Esophagus muscularis mucosa (tissue), 4 donors: ENCODE measurements at regions not wholly inside any gene's neighbourhood (a gene's known extent, or its start where the extent isn't known, plus 50 kb on each side); places are given as distances from the start of the nearest gene placed in this dataset.

ENCODE experiments used
- DNase-seq: peaks from one replicate; pipeline ENCODE4 v3.0.0-alpha.2; 2017; ENCODE audit errors: extremely low spot score
- H3K27ac ChIP-seq, 4 donors: fragments of 200-600 bp; sonication (generic); replicated peaks in 1 of 4; 1 replicate in 3 of 4; 2 replicates in 1 of 4; pipeline ENCODE4 v1.5.1; 2016 to 2019; ENCODE audit warnings: mild to moderate bottlenecking in 1 of 4
- H3K27me3 ChIP-seq, 4 donors: fragments of 200-600 bp; sonication (generic); one replicate each; pipeline versions ENCODE4 v1.5.1 to v1.6.0; 2016 to 2019
- H3K36me3 ChIP-seq, 4 donors: fragments of 200-600 bp; sonication (generic); one replicate each; pipeline ENCODE4 v1.5.1; 2016 to 2019
- H3K4me1 ChIP-seq, 4 donors: fragments of 200-600 bp; sonication (generic); one replicate each; pipeline ENCODE4 v1.5.1; 2016 to 2019
- H3K4me3 ChIP-seq, 4 donors: fragments of 200-600 bp; sonication (generic); 1 replicate in 2 of 4; 2 replicates in 2 of 4; pipeline ENCODE4 v1.5.1; 2016 to 2019; ENCODE audit warnings: mild to moderate bottlenecking in 4 of 4, moderate library complexity in 1 of 4
- H3K9me3 ChIP-seq, 4 donors: fragments of 200-600 bp; sonication (generic); 1 replicate in 3 of 4; 2 replicates in 1 of 4; pipeline ENCODE4 v1.5.1; 2016 to 2019
- CTCF ChIP-seq, 3 experiments: fragments of 200-600 bp in 2 of 3; fragments of 450-650 bp in 1 of 3; sonication (generic) in 2 of 3; IDR thresholded peaks; one replicate each; pipeline ENCODE4 v1.5.1; 2017 to 2019; ENCODE audit warnings: antibody characterized with exemption in 3 of 3, mild to moderate bottlenecking in 2 of 3, moderate library complexity in 1 of 3
- EP300 ChIP-seq: sonication (generic); formaldehyde crosslinking; IDR thresholded peaks from one replicate; pipeline ENCODE4 v1.6.1; 2017; ENCODE audit warnings: antibody characterized with exemption
- POLR2A ChIP-seq: fragments of 450-650 bp; IDR thresholded peaks from one replicate; pipeline ENCODE4 v1.6.1; 2017; ENCODE audit warnings: antibody characterized with exemption, moderate library complexity, mild to moderate bottlenecking, low read depth
- POLR2AphosphoS5 ChIP-seq, 2 donors: sonication (generic); formaldehyde crosslinking; IDR thresholded peaks; one replicate each; pipeline ENCODE4 v1.6.1; 2017; ENCODE audit warnings: antibody characterized with exemption in 2 of 2
- WGBS: methylation state at CpG from one replicate; pipeline ENCODE4 v1.1.5; 2018; 5-methylcytosine and 5-hydroxymethylcytosine counted together
- intact Hi-C: fragments of 100-400 bp; cut with DNase I; formaldehyde crosslinking; loops from one replicate; pipeline ENCODE4 v1.15.1; 2023

- intact Hi-C loops, result no loop called here
Observed at GRCh38 chr3:168998792-168999191, 664.7 kb downstream of the MECOM start.

GRCh38 chr3:168997488-168997887 is 666.0 kb downstream of the MECOM start:
- Histone ChIP-seq H3K27me3 (no peaks in the 10 kb centered on the region), H3K4me3 (no peak overlapping the region), H3K27ac (no peak overlapping the region), H3K9me3 (no peaks in the 10 kb centered on the region), H3K4me1 (no peaks in the 10 kb centered on the region), H3K36me3 (no peaks in the 10 kb centered on the region)
- no peak for DNase-seq
- no peak for TF ChIP-seq EP300
- TF ChIP-seq CTCF (IDR thresholded peaks at IDR 0.05), result no peak
- no peak for TF ChIP-seq POLR2A
- no peak for TF ChIP-seq POLR2AphosphoS5 (IDR thresholded peaks at IDR 0.05)
- intact Hi-C loops, result no loop called here

More at GRCh38 chr3:168998792-168999191, 664.7 kb downstream of the MECOM start:
- no peak for DNase-seq
- no peaks in the 10 kb centered on the region for H3K9me3 ChIP-seq
- no peaks in the 10 kb centered on the region for H3K4me1 ChIP-seq
- TF ChIP-seq POLR2AphosphoS5 (IDR thresholded peaks at IDR 0.05) (no peak), CTCF (IDR thresholded peaks at IDR 0.05) (no peak)
- no peaks in the 10 kb centered on the region for H3K36me3 ChIP-seq
- no peak overlapping the region for H3K27ac ChIP-seq
- WGBS, result 92% methylated on average over 3 of the region's 3 CpGs
- no peak overlapping the region for H3K4me3 ChIP-seq
- no peaks in the 10 kb centered on the region for H3K27me3 ChIP-seq

GRCh38 chr3:168996622-168997021 is 666.9 kb downstream of the MECOM start:
- Histone ChIP-seq H3K27me3 (no peaks in the 10 kb centered on the region), H3K4me3 (no peak overlapping the region), H3K27ac (no peak overlapping the region), H3K9me3 (no peaks in the 10 kb centered on the region), H3K36me3 (no peaks in the 10 kb centered on the region), H3K4me1 (no peaks in the 10 kb centered on the region)
- intact Hi-C loops, result no loop called here
- no peak for DNase-seq
- WGBS, result 87% methylated on average over 3 of the region's 3 CpGs
- no peak for TF ChIP-seq POLR2A
- no peak for TF ChIP-seq POLR2AphosphoS5 (IDR thresholded peaks at IDR 0.05)
- TF ChIP-seq EP300, result no peak
- TF ChIP-seq CTCF (IDR thresholded peaks at IDR 0.05), result no peak

- DNase-seq, result no peak
Observed at GRCh38 chr3:168995129-168995528, 668.4 kb downstream of the MECOM start.

More at GRCh38 chr3:168995129-168995528, 668.4 kb downstream of the MECOM start:
- Histone ChIP-seq H3K27me3 (no peaks in the 10 kb centered on the region), H3K4me1 (peaks cover 0 to 7% (median 2%) of the 10 kb centered on the region in 4 donors), H3K36me3 (no peaks in the 10 kb centered on the region), H3K4me3 (no peak overlapping the region), H3K27ac (no peak overlapping the region), H3K9me3 (no peaks in the 10 kb centered on the region)
- 93% methylated on average over 6 of the region's 6 CpGs for WGBS
- intact Hi-C loops, result no loop called here
- no peak for TF ChIP-seq EP300
- no peak for TF ChIP-seq POLR2AphosphoS5 (IDR thresholded peaks at IDR 0.05)
- no peak for TF ChIP-seq POLR2A
- TF ChIP-seq CTCF (IDR thresholded peaks at IDR 0.05), result no peak
